H1 (cell line): ENCODE measurements at regions not wholly inside any gene's neighbourhood (a gene's known extent, or its start where the extent isn't known, plus 50 kb on each side); places are given as distances from the start of the nearest gene placed in this dataset.

ENCODE experiments used
- CTCF ChIA-PET: fragments of 300-600 bp; sonication (Branson Sonifier 250); formaldehyde crosslinking; loops from one replicate; lab custom pipeline; 2021; ENCODE audit not compliant: partially characterized antibody; lab: Charles Lee
- POLR2A ChIA-PET: fragments of 300-600 bp; sonication (Branson Sonifier 250); formaldehyde crosslinking; loops from one replicate; lab custom pipeline; 2021; ENCODE audit warnings: inconsistent platforms; ENCODE audit not compliant: partially characterized antibody; lab: Charles Lee
- DNase-seq, 2 experiments: peaks; one replicate each; pipeline versions ENCODE4 v3.0.0 to v3.0.0-alpha.2; 2010 to 2022; ENCODE audit warnings: low spot score in 2 of 2, low read depth in 1 of 2, mixed read lengths in 1 of 2
- FAIRE-seq: peaks from 2 replicates; lab custom pipeline; 2011; peaks lifted over from hg19 to GRCh38; lab: Jason Lieb, UNC
- H2AFZ ChIP-seq: 2 replicates; pipeline ENCODE4 v1.8.1; 2012; ENCODE audit warnings: low read length, inconsistent platforms
- H2AK5ac ChIP-seq: 2 replicates; pipeline ENCODE4 v1.6.1; 2013; ENCODE audit warnings: low read depth, low read length
- H2BK120ac ChIP-seq: replicated peaks from 2 replicates; pipeline ENCODE3; 2013; ENCODE audit warnings: low read depth, low read length, inconsistent platforms
- H2BK12ac ChIP-seq: 2 replicates; pipeline ENCODE4 v1.6.1; 2013; ENCODE audit warnings: low read depth, low read length
- H2BK15ac ChIP-seq: 2 replicates; pipeline ENCODE4 v1.6.1; 2013; ENCODE audit warnings: low read length
- H2BK20ac ChIP-seq: 2 replicates; pipeline ENCODE4 v1.6.1; 2013; ENCODE audit warnings: low read length
- H2BK5ac ChIP-seq: 2 replicates; pipeline ENCODE4 v1.6.1; 2013; ENCODE audit warnings: low read depth, low read length
- H3K14ac ChIP-seq: 2 replicates; pipeline ENCODE4 v1.6.1; 2013; ENCODE audit warnings: inconsistent platforms; ENCODE audit not compliant: insufficient read length
- H3K18ac ChIP-seq: 2 replicates; pipeline ENCODE4 v1.6.1; 2013; ENCODE audit warnings: low read length; ENCODE audit errors: extremely low read depth
- H3K23ac ChIP-seq: 2 replicates; pipeline ENCODE4 v1.6.1; 2013; ENCODE audit warnings: inconsistent platforms; ENCODE audit not compliant: insufficient read length
- H3K23me2 ChIP-seq: 2 replicates; pipeline ENCODE4 v1.6.1; 2013; ENCODE audit warnings: low read depth, low read length
- H3K27ac ChIP-seq: 2 replicates; pipeline ENCODE4 v1.6.1; 2011; ENCODE audit warnings: low read depth, low read length, inconsistent platforms
- H3K27me3 ChIP-seq, 4 experiments: replicated peaks in 1 of 4; 1 replicate in 1 of 4; 2 replicates in 3 of 4; pipeline versions ENCODE4 v1.6.1 to v1.8.1; 2011 to 2013; ENCODE audit warnings: low read length in 3 of 4, mild to moderate bottlenecking in 3 of 4, inconsistent platforms in 2 of 4, mixed read lengths in 2 of 4, moderate library complexity in 1 of 4; ENCODE audit not compliant: control insufficient read depth in 3 of 4, insufficient read depth in 3 of 4; ENCODE audit errors: extremely low read depth in 1 of 4
- H3K36me3 ChIP-seq, 4 experiments: 2 replicates each; pipeline versions ENCODE4 v1.6.1 to v1.8.1; 2011 to 2013; ENCODE audit warnings: mild to moderate bottlenecking in 4 of 4, low read length in 3 of 4, moderate library complexity in 2 of 4, control low read depth in 1 of 4, inconsistent platforms in 1 of 4; ENCODE audit not compliant: insufficient read depth in 4 of 4, control insufficient read depth in 2 of 4
- H3K4ac ChIP-seq: replicated peaks from 2 replicates; pipeline ENCODE3; 2013; ENCODE audit warnings: low read length, low read depth, mixed read lengths, inconsistent platforms; ENCODE audit not compliant: insufficient read length
- H3K4me1 ChIP-seq, 4 experiments: replicated peaks in 1 of 4; 1 replicate in 1 of 4; 2 replicates in 3 of 4; pipeline versions ENCODE4 v1.6.1 to v1.8.1; 2011 to 2013; ENCODE audit warnings: low read length in 3 of 4, inconsistent platforms in 2 of 4, mixed read lengths in 1 of 4; ENCODE audit not compliant: insufficient read depth in 4 of 4, control insufficient read depth in 3 of 4
- H3K4me2 ChIP-seq, 2 experiments: 2 replicates each; pipeline versions ENCODE4 v1.6.1 to v1.8.1; 2011 to 2013; ENCODE audit warnings: low read depth in 2 of 2, low read length in 2 of 2, control low read depth in 1 of 2, inconsistent platforms in 1 of 2, mild to moderate bottlenecking in 1 of 2; ENCODE audit not compliant: insufficient read depth in 1 of 2
- H3K4me3 ChIP-seq, 4 experiments: fragments of 200-600, 300-600 bp in 1 of 4; sonication (generic), shearing (Covaris generic), sonication (Bioruptor Twin) in 1 of 4; 2 replicates each; pipeline versions ENCODE4 v1.5.1 to v1.8.1; 2011 to 2016; ENCODE audit warnings: low read length in 4 of 4, low read depth in 3 of 4, control low read depth in 2 of 4, inconsistent platforms in 2 of 4, mild to moderate bottlenecking in 2 of 4, mixed read lengths in 1 of 4, moderate library complexity in 1 of 4; ENCODE audit not compliant: insufficient read depth in 2 of 4; ENCODE audit errors: extremely low read depth in 1 of 4
- H3K56ac ChIP-seq: replicated peaks from 2 replicates; pipeline ENCODE3; 2013; ENCODE audit warnings: low read depth, mild to moderate bottlenecking, mixed read lengths, low read length, inconsistent platforms; ENCODE audit not compliant: insufficient read length
- H3K79me1 ChIP-seq: 2 replicates; pipeline ENCODE4 v1.6.1; 2013; ENCODE audit warnings: low read depth, low read length, control low read depth
- H3K79me2 ChIP-seq, 2 experiments: 2 replicates each; pipeline versions ENCODE4 v1.6.1 to v1.8.1; 2012 to 2013; ENCODE audit warnings: low read length in 2 of 2, mild to moderate bottlenecking in 2 of 2, inconsistent platforms in 1 of 2; ENCODE audit not compliant: insufficient read depth in 2 of 2, control insufficient read depth in 1 of 2
- H3K9ac ChIP-seq, 4 experiments: replicated peaks in 1 of 4; 1 replicate in 1 of 4; 2 replicates in 3 of 4; pipeline versions ENCODE4 v1.6.1 to v1.8.1; 2011 to 2013; ENCODE audit warnings: low read depth in 3 of 4, low read length in 3 of 4, control low read depth in 2 of 4, mild to moderate bottlenecking in 2 of 4, moderate library complexity in 2 of 4, inconsistent platforms in 1 of 4; ENCODE audit errors: extremely low read depth in 1 of 4
- H3K9me3 ChIP-seq, 2 experiments: 2 replicates each; pipeline versions ENCODE4 v1.6.1 to v1.8.1; 2012 to 2013; ENCODE audit warnings: mild to moderate bottlenecking in 2 of 2, moderate library complexity in 2 of 2, control low read depth in 1 of 2, inconsistent platforms in 1 of 2, low read depth in 1 of 2, low read length in 1 of 2, mixed read lengths in 1 of 2; ENCODE audit not compliant: insufficient read depth in 2 of 2
- H4K20me1 ChIP-seq, 2 experiments: replicated peaks in 1 of 2; 2 replicates each; pipeline versions ENCODE3 to v1.8.1; 2011 to 2013; ENCODE audit warnings: inconsistent platforms in 2 of 2, low read length in 2 of 2, mild to moderate bottlenecking in 1 of 2; ENCODE audit not compliant: insufficient read depth in 2 of 2, control insufficient read depth in 1 of 2
- H4K5ac ChIP-seq: 2 replicates; pipeline ENCODE4 v1.6.1; 2013; ENCODE audit warnings: low read length, low read depth, mixed read lengths, inconsistent platforms; ENCODE audit not compliant: insufficient read length
- H4K8ac ChIP-seq: 2 replicates; pipeline ENCODE4 v1.8.0; 2013; ENCODE audit warnings: mild to moderate bottlenecking, moderate library complexity, low read length, inconsistent platforms; ENCODE audit not compliant: insufficient read depth; ENCODE audit errors: extremely low read depth
- H4K91ac ChIP-seq: replicated peaks from 2 replicates; pipeline ENCODE3; 2013; ENCODE audit warnings: low read length, mixed read lengths, inconsistent platforms; ENCODE audit not compliant: insufficient read length
- ATF2 ChIP-seq: IDR thresholded peaks from 2 replicates; pipeline ENCODE4 v1.6.1; 2012; ENCODE audit warnings: low read length, inconsistent platforms
- CBX5 ChIP-seq: fragments of 300-800, 300-1000 bp; sonication (generic); IDR thresholded peaks from 2 replicates; pipeline ENCODE4 v1.7.1; 2016; ENCODE audit warnings: antibody characterized with exemption, low read length, low read depth
- PHF8 ChIP-seq: fragments of 200-600 bp; sonication (generic); conservative IDR thresholded peaks from 2 replicates; pipeline ENCODE4 v1.7.1; 2012; ENCODE audit warnings: low read depth, mild to moderate bottlenecking, inconsistent platforms, low read length, moderate library complexity
- RNF2 ChIP-seq: fragments of 200-900, 300-1000 bp; sonication (generic); IDR thresholded peaks from 2 replicates; pipeline ENCODE4 v1.7.1; 2016; ENCODE audit warnings: borderline replicate concordance, low read depth, mild to moderate bottlenecking, antibody characterized with exemption, low read length; ENCODE audit not compliant: poor library complexity, severe bottlenecking; ENCODE audit errors: missing control alignments
- SIX5 ChIP-seq: IDR thresholded peaks from 2 replicates; pipeline ENCODE4 v1.6.1; 2011; ENCODE audit warnings: mild to moderate bottlenecking, low read depth, low read length
- SRF ChIP-seq: IDR thresholded peaks from 2 replicates; pipeline ENCODE4 v1.6.1; 2011; ENCODE audit warnings: mild to moderate bottlenecking, low read depth, low read length, moderate library complexity
- WGBS, 2 experiments: shearing (Covaris generic) in 1 of 2; methylation state at CpG; one replicate each; pipeline versions ENCODE4 v1.1.6 to v1.1.7; 2013 to 2015; ENCODE audit warnings: low lambda C conversion rate in 2 of 2, mixed read lengths in 2 of 2, inconsistent platforms in 1 of 2, low coverage in 1 of 2, missing lambda C conversion rate in 1 of 2; ENCODE audit not compliant: insufficient replicate concordance in 2 of 2, insufficient coverage in 1 of 2, insufficient read length in 1 of 2; ENCODE audit errors: extremely low coverage in 1 of 2, missing lambda C conversion rate in 1 of 2; 5-methylcytosine and 5-hydroxymethylcytosine counted together

- Histone ChIP-seq H2AK5ac (no peak overlapping the region), H4K8ac (no peak overlapping the region), H4K5ac (no peak overlapping the region), H3K9ac (no peak overlapping the region), H2AFZ (no peak overlapping the region), H3K23me2 (no peaks in the 10 kb centered on the region), H3K79me1 (no peaks in the 10 kb centered on the region), H2BK20ac (no peak overlapping the region), H4K91ac (no peak overlapping the region), H4K20me1 (no peaks in the 10 kb centered on the region), H3K56ac (no peak overlapping the region), H2BK5ac (no peak overlapping the region), H3K4me2 (no peak overlapping the region), H2BK15ac (no peak overlapping the region), H3K4ac (no peak overlapping the region), H3K4me3 (no peak overlapping the region), H3K4me1 (no peaks in the 10 kb centered on the region), H2BK12ac (no peak overlapping the region), H3K27ac (no peak overlapping the region), H3K79me2 (no peaks in the 10 kb centered on the region), H2BK120ac (no peak overlapping the region), H3K23ac (no peak overlapping the region), H3K14ac (no peak overlapping the region), H3K36me3 (no peaks in the 10 kb centered on the region), H3K27me3 (no peaks in the 10 kb centered on the region), H3K18ac (no peak overlapping the region), H3K9me3 (peaks cover 18% of the 10 kb centered on the region in 2 experiments)
- CTCF ChIA-PET = no interaction called here
- WGBS, 2 experiments = 80% methylated on average over 3 of the region's 3 CpGs; no CpG with 5 or more reads in 1 of the 2 experiments
- FAIRE-seq (no peak), DNase-seq (no peak)
- POLR2A ChIA-PET = no interaction called here
- TF ChIP-seq ATF2 (no peak), SIX5 (no peak), SRF (no peak), CBX5 (no peak), PHF8 (no peak), RNF2 (no peak)
Measured at GRCh38 chr20:55761100-55761499, 244.2 kb downstream of the CBLN4 start.
